ENCODE measurements at regions not wholly inside any gene's neighbourhood (a gene's known extent, or its start where the extent isn't known, plus 50 kb on each side); places are given as distances from the start of the nearest gene placed in this dataset.

GRCh38 chr9:135245482-135246247 is 158.2 kb downstream of the OLFM1 start:
- no peak for DNase-seq
- H3K27ac ChIP-seq: no peak overlapping the region
- no peaks in the 10 kb centered on the region for H3K36me3 ChIP-seq
- H3K27me3 ChIP-seq: peaks cover 46% of the 10 kb centered on the region
- H3K4me3 ChIP-seq: no peak overlapping the region
- H3K4me1 ChIP-seq: no peaks in the 10 kb centered on the region
- no peaks in the 10 kb centered on the region for H3K9me3 ChIP-seq (replicated peaks)

GRCh38 chr9:135246248-135247205 is 159.1 kb downstream of the OLFM1 start:
- Histone ChIP-seq H3K9me3 (replicated peaks) (no peaks in the 10 kb centered on the region), H3K27me3 (peaks cover 52% of the 10 kb centered on the region), H3K27ac (no peak overlapping the region), H3K4me1 (no peaks in the 10 kb centered on the region), H3K4me3 (no peak overlapping the region), H3K36me3 (no peaks in the 10 kb centered on the region)
- DNase-seq: no peak

GRCh38 chr9:135247227-135247930 is 159.9 kb downstream of the OLFM1 start:
- H3K36me3 ChIP-seq: no peaks in the 10 kb centered on the region
- H3K27ac ChIP-seq: no peak overlapping the region
- no peak overlapping the region for H3K4me3 ChIP-seq
- no peaks in the 10 kb centered on the region for H3K9me3 ChIP-seq (replicated peaks)
- H3K27me3 ChIP-seq: peaks cover 53% of the 10 kb centered on the region
- DNase-seq: no peak
- H3K4me1 ChIP-seq: no peaks in the 10 kb centered on the region

GRCh38 chr9:135248111-135248510 is 160.6 kb downstream of the OLFM1 start:
- H3K4me3 ChIP-seq: no peak overlapping the region
- no peak overlapping the region for H3K27ac ChIP-seq
- no peaks in the 10 kb centered on the region for H3K4me1 ChIP-seq
- H3K27me3 ChIP-seq: peaks cover 51% of the 10 kb centered on the region
- no peaks in the 10 kb centered on the region for H3K9me3 ChIP-seq (replicated peaks)
- no peak for DNase-seq
- H3K36me3 ChIP-seq: no peaks in the 10 kb centered on the region

- Histone ChIP-seq H3K9me3 (replicated peaks) (no peaks in the 10 kb centered on the region), H3K4me3 (no peak overlapping the region), H3K27ac (no peak overlapping the region), H3K36me3 (no peaks in the 10 kb centered on the region), H3K4me1 (no peaks in the 10 kb centered on the region), H3K27me3 (peaks cover 51% of the 10 kb centered on the region)
- DNase-seq: no peak
Measured at GRCh38 chr9:135248721-135249120, 161.3 kb downstream of the OLFM1 start.

- H3K27me3 ChIP-seq: peaks cover 51% of the 10 kb centered on the region
- H3K4me3 ChIP-seq: no peak overlapping the region
- no peak for DNase-seq
- no peaks in the 10 kb centered on the region for H3K9me3 ChIP-seq (replicated peaks)
- H3K27ac ChIP-seq: no peak overlapping the region
- no peaks in the 10 kb centered on the region for H3K36me3 ChIP-seq
- no peaks in the 10 kb centered on the region for H3K4me1 ChIP-seq
Measured at GRCh38 chr9:135249191-135249590, 161.7 kb downstream of the OLFM1 start.

- Histone ChIP-seq H3K27me3 (peaks cover 47% of the 10 kb centered on the region), H3K4me1 (no peaks in the 10 kb centered on the region), H3K36me3 (no peaks in the 10 kb centered on the region), H3K9me3 (replicated peaks) (no peaks in the 10 kb centered on the region), H3K4me3 (no peak overlapping the region), H3K27ac (no peak overlapping the region)
- DNase-seq: no peak
Measured at GRCh38 chr9:135249711-135250110, 162.2 kb downstream of the OLFM1 start.

- Histone ChIP-seq H3K9me3 (replicated peaks) (no peaks in the 10 kb centered on the region), H3K4me3 (no peak overlapping the region), H3K4me1 (no peaks in the 10 kb centered on the region), H3K27me3 (peaks cover 35% of the 10 kb centered on the region), H3K36me3 (no peaks in the 10 kb centered on the region), H3K27ac (no peak overlapping the region)
- no peak for DNase-seq
Measured at GRCh38 chr9:135251331-135251761, 163.9 kb downstream of the OLFM1 start.

GRCh38 chr9:135251996-135252760 is 164.7 kb downstream of the OLFM1 start:
- peaks cover 29% of the 10 kb centered on the region for H3K27me3 ChIP-seq
- no peaks in the 10 kb centered on the region for H3K4me1 ChIP-seq
- no peak overlapping the region for H3K27ac ChIP-seq
- H3K9me3 ChIP-seq (replicated peaks): no peaks in the 10 kb centered on the region
- DNase-seq: no peak
- no peak overlapping the region for H3K4me3 ChIP-seq
- H3K36me3 ChIP-seq: no peaks in the 10 kb centered on the region

- no peaks in the 10 kb centered on the region for H3K36me3 ChIP-seq
- no peaks in the 10 kb centered on the region for H3K4me1 ChIP-seq
- H3K27ac ChIP-seq: no peak overlapping the region
- H3K4me3 ChIP-seq: no peak overlapping the region
- DNase-seq: no peak
- no peaks in the 10 kb centered on the region for H3K9me3 ChIP-seq (replicated peaks)
- peaks cover 28% of the 10 kb centered on the region for H3K27me3 ChIP-seq
Measured at GRCh38 chr9:135252980-135253304, 165.5 kb downstream of the OLFM1 start.

GRCh38 chr9:135253305-135254004 is 166.0 kb downstream of the OLFM1 start:
- H3K36me3 ChIP-seq: no peaks in the 10 kb centered on the region
- no peak overlapping the region for H3K4me3 ChIP-seq
- no peak for DNase-seq
- H3K4me1 ChIP-seq: no peaks in the 10 kb centered on the region
- peaks cover 31% of the 10 kb centered on the region for H3K27me3 ChIP-seq
- no peaks in the 10 kb centered on the region for H3K9me3 ChIP-seq (replicated peaks)
- H3K27ac ChIP-seq: no peak overlapping the region

GRCh38 chr9:135254176-135255032 is 166.9 kb downstream of the OLFM1 start:
- H3K27me3 ChIP-seq: peaks cover 31% of the 10 kb centered on the region
- no peaks in the 10 kb centered on the region for H3K36me3 ChIP-seq
- DNase-seq: no peak
- no peaks in the 10 kb centered on the region for H3K4me1 ChIP-seq
- no peak overlapping the region for H3K27ac ChIP-seq
- H3K9me3 ChIP-seq (replicated peaks): no peaks in the 10 kb centered on the region
- no peak overlapping the region for H3K4me3 ChIP-seq
